B cell (primary cell): ENCODE measurements at regions not wholly inside any gene's neighbourhood (a gene's known extent, or its start where the extent isn't known, plus 50 kb on each side); places are given as distances from the start of the nearest gene placed in this dataset.

Experiments used
- ATAC-seq: fragments of 200-7000 bp; cut with Tn5 transposase; one replicate; pipeline ENCODE4 v1.10.0; 2021; ENCODE audit warnings: low read depth, mild to moderate bottlenecking, moderate number of reproducible peaks, moderate library complexity
- CTCF ChIA-PET: fragments of 350-600 bp; sonication (Branson Sonifier 250); formaldehyde crosslinking; loops from one replicate; lab custom pipeline; 2021; ENCODE audit warnings: antibody characterized with exemption, inconsistent platforms; lab: Charles Lee
- POLR2A ChIA-PET: fragments of 350-600 bp; sonication (Branson Sonifier 250); formaldehyde crosslinking; loops from one replicate; lab custom pipeline; 2021; ENCODE audit warnings: antibody characterized with exemption; lab: Charles Lee
- DNase-seq: peaks from one replicate; pipeline ENCODE4 v3.0.0; 2013
- H2AFZ ChIP-seq: 2 replicates; pipeline ENCODE4 v1.6.1; 2012; ENCODE audit warnings: mild to moderate bottlenecking, low read depth, low read length; ENCODE audit not compliant: insufficient read depth, poor library complexity, severe bottlenecking
- H3K27ac ChIP-seq, 2 donors: 1 replicate in 1 of 2; 2 replicates in 1 of 2; pipeline ENCODE4 v1.5.1; 2012 to 2013; ENCODE audit warnings: low read length in 2 of 2, mild to moderate bottlenecking in 2 of 2, moderate library complexity in 1 of 2
- H3K27me3 ChIP-seq, 4 experiments: fragments of 200-600 bp in 1 of 4; sonication (generic) in 1 of 4; replicated peaks in 1 of 4; 1 replicate in 2 of 4; 2 replicates in 2 of 4; pipeline versions ENCODE4 v1.6.1 to v1.7.0; 2013 to 2016; ENCODE audit warnings: low read length in 3 of 4, mild to moderate bottlenecking in 2 of 4, mixed read lengths in 1 of 4, moderate library complexity in 1 of 4; ENCODE audit not compliant: insufficient read depth in 4 of 4, control insufficient read depth in 3 of 4; ENCODE audit errors: control extremely low read depth in 1 of 4
- H3K36me3 ChIP-seq, 2 experiments: replicated peaks in 1 of 2; 1 replicate in 1 of 2; 2 replicates in 1 of 2; pipeline versions ENCODE4 v1.6.1 to v1.7.1; 2013; ENCODE audit warnings: low read length in 1 of 2; ENCODE audit not compliant: insufficient read depth in 2 of 2, control insufficient read depth in 1 of 2; ENCODE audit errors: control extremely low read depth in 1 of 2, extremely low read depth in 1 of 2
- H3K4me1 ChIP-seq, 2 donors: fragments of 200-600 bp in 1 of 2; sonication (generic) in 1 of 2; 1 replicate in 1 of 2; 2 replicates in 1 of 2; pipeline versions ENCODE4 v1.5.1 to v1.6.1; 2013 to 2017; ENCODE audit warnings: low read length in 2 of 2; ENCODE audit not compliant: control insufficient read depth in 2 of 2, insufficient read depth in 2 of 2
- H3K4me2 ChIP-seq: replicated peaks from 2 replicates; pipeline ENCODE3; 2012; ENCODE audit warnings: mild to moderate bottlenecking, low read depth, low read length; ENCODE audit not compliant: poor library complexity, severe bottlenecking
- H3K4me3 ChIP-seq, 5 experiments: fragments of 200-600 bp in 1 of 5; sonication (generic) in 1 of 5; 1 replicate in 3 of 5; 2 replicates in 2 of 5; pipeline versions ENCODE4 v1.5.1 to v1.7.0; 2011 to 2016; ENCODE audit warnings: low read length in 4 of 5, mild to moderate bottlenecking in 4 of 5, low read depth in 2 of 5, control low read depth in 1 of 5, moderate library complexity in 1 of 5; ENCODE audit not compliant: insufficient read depth in 1 of 5; ENCODE audit errors: control extremely low read depth in 1 of 5, extremely low read depth in 1 of 5
- H3K79me2 ChIP-seq: fragments of 200-600 bp; sonication (generic); one replicate; pipeline ENCODE4 v1.6.0; 2016; ENCODE audit warnings: low read length; ENCODE audit not compliant: control insufficient read depth, insufficient read depth
- H3K9ac ChIP-seq: fragments of 200-600 bp; sonication (generic); 2 replicates; pipeline ENCODE4 v1.6.1; 2017; ENCODE audit warnings: mild to moderate bottlenecking, low read length, moderate library complexity
- H3K9me3 ChIP-seq, 3 donors: one replicate each; pipeline versions ENCODE4 v1.6.1 to v1.7.1; 2013; ENCODE audit warnings: low read length in 2 of 3; ENCODE audit not compliant: control insufficient read depth in 2 of 3, insufficient read depth in 1 of 3; ENCODE audit errors: control extremely low read depth in 1 of 3
- H4K20me1 ChIP-seq: 2 replicates; pipeline ENCODE4 v1.6.0; 2012; ENCODE audit warnings: mild to moderate bottlenecking, low read length; ENCODE audit not compliant: insufficient read depth, control insufficient read depth, poor library complexity, severe bottlenecking
- H3K27ac Mint-ChIP-seq: one replicate; pipeline ENCODE4 v1.8.0; 2021; ENCODE audit warnings: mixed read lengths
- H3K27me3 Mint-ChIP-seq: one replicate; pipeline ENCODE4 v1.8.0; 2021; ENCODE audit warnings: mixed read lengths
- H3K4me1 Mint-ChIP-seq: one replicate; pipeline ENCODE4 v1.8.0; 2021; ENCODE audit warnings: mixed read lengths
- H3K4me3 Mint-ChIP-seq: one replicate; pipeline ENCODE4 v1.8.0; 2021; ENCODE audit warnings: mixed read lengths
- H3K9me3 Mint-ChIP-seq: one replicate; pipeline ENCODE4 v1.8.0; 2022; ENCODE audit warnings: mixed read lengths; ENCODE audit not compliant: insufficient read depth
- CTCF ChIP-seq: fragments of 200-600 bp; IDR thresholded peaks from one replicate; pipeline ENCODE4 v1.8.0; 2022; ENCODE audit warnings: antibody characterized with exemption, mild to moderate bottlenecking
- EZH2 ChIP-seq: IDR thresholded peaks from 2 replicates; pipeline ENCODE4 v1.6.1; 2012; ENCODE audit warnings: borderline replicate concordance, low read depth, mild to moderate bottlenecking, moderate library complexity, low read length; ENCODE audit not compliant: insufficient read depth, poor library complexity, severe bottlenecking
- WGBS: methylation state at CpG from one replicate; pipeline ENCODE4 v1.1.5; 2013; ENCODE audit warnings: missing lambda C conversion rate; ENCODE audit not compliant: insufficient coverage; 5-methylcytosine and 5-hydroxymethylcytosine counted together
- intact Hi-C: fragments of 100-400 bp; cut with micrococcal nuclease; formaldehyde crosslinking; loops from one replicate; pipeline ENCODE4 v1.10.0; 2022

GRCh38 chr20:61072398-61072797, 179.7 kb upstream of the CDH4 start:
- Histone ChIP-seq H3K27ac (no peak overlapping the region), H2AFZ (no peak overlapping the region), H3K9me3 (peaks cover 0 to 47% (median 0%) of the 10 kb centered on the region in 3 donors), H3K4me2 (no peak overlapping the region), H3K79me2 (no peaks in the 10 kb centered on the region), H3K36me3 (no peaks in the 10 kb centered on the region), H3K4me3 (no peak overlapping the region), H3K9ac (no peak overlapping the region), H3K4me1 (no peaks in the 10 kb centered on the region), H3K27me3 (no peaks in the 10 kb centered on the region), H4K20me1 (no peaks in the 10 kb centered on the region)
- Mint-ChIP-seq H3K9me3 (peaks cover 4% of the 10 kb centered on the region), H3K4me1 (no peaks in the 10 kb centered on the region), H3K27ac (no peak overlapping the region), H3K4me3 (no peak overlapping the region), H3K27me3 (no peaks in the 10 kb centered on the region)
- DNase-seq (no peak), ATAC-seq (no peak)
- ChIA-PET POLR2A (no interaction called here), CTCF (no interaction called here)
- WGBS = 57% methylated on average over 6 of the region's 6 CpGs
- intact Hi-C loops = no loop called here
- TF ChIP-seq CTCF = no peak
- no peak for TF ChIP-seq EZH2

- H3K4me3 ChIP-seq = no peak overlapping the region
- no peaks in the 10 kb centered on the region for H3K4me1 ChIP-seq
- H3K79me2 ChIP-seq = no peaks in the 10 kb centered on the region
- no peaks in the 10 kb centered on the region for H3K27me3 ChIP-seq
- H3K9ac ChIP-seq = no peak overlapping the region
- ChIA-PET CTCF (no interaction called here), POLR2A (no interaction called here)
- 96% methylated on average over 5 of the region's 6 CpGs for WGBS
- no peaks in the 10 kb centered on the region for H3K36me3 ChIP-seq
- peaks cover 0 to 42% (median 0%) of the 10 kb centered on the region in 3 donors for H3K9me3 ChIP-seq
- H3K27ac Mint-ChIP-seq = no peak overlapping the region
- TF ChIP-seq EZH2 (no peak), CTCF (no peak)
- intact Hi-C loops = no loop called here
- peaks cover 4% of the 10 kb centered on the region for H3K9me3 Mint-ChIP-seq
- H3K27me3 Mint-ChIP-seq = no peaks in the 10 kb centered on the region
- no peak overlapping the region for H3K4me2 ChIP-seq
- H2AFZ ChIP-seq = no peak overlapping the region
- no peak overlapping the region for H3K27ac ChIP-seq
- ATAC-seq (no peak), DNase-seq (no peak)
- H3K4me3 Mint-ChIP-seq = no peak overlapping the region
- H3K4me1 Mint-ChIP-seq = no peaks in the 10 kb centered on the region
- H4K20me1 ChIP-seq = no peaks in the 10 kb centered on the region
Measured at GRCh38 chr20:61073376-61073775, 178.7 kb upstream of the CDH4 start.
